Stimulated activated CD8-positive, alpha-beta memory T cell treated with anti-CD3 and anti-CD28 coated beads, Interleukin-4, amount 100 ng/mL, for 1 hour (primary cell): ENCODE measurements at regions not wholly inside any gene's neighbourhood (a gene's known extent, or its start where the extent isn't known, plus 50 kb on each side); places are given as distances from the start of the nearest gene placed in this dataset.

Experiments
- DNase-seq, 2 donors: peaks; one replicate each; pipeline ENCODE4 v3.0.0-alpha.2; 2020; ENCODE audit warnings: low read depth in 2 of 2, low spot score in 1 of 2

DNA sequence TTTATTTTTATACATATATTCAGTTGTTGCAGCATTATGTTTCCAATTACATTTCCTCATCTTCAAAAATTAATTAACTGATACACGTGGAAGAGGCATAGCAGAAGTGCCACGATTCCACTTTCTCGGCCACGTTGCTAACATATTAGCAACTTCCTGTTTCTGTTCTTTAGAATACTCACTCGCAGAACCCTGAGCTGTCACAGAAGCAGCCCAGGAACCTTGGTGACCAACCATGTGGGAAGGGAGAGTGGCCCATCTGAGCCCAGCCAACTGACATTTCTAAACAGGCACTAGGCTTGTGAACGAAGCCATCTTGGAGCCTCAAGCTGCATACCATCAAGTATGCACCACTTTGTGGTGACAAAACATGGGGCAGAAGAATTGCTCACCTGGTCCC lies 350.1 kb downstream of the CBLN2 start:
- DNase-seq, result no peak

DNA sequence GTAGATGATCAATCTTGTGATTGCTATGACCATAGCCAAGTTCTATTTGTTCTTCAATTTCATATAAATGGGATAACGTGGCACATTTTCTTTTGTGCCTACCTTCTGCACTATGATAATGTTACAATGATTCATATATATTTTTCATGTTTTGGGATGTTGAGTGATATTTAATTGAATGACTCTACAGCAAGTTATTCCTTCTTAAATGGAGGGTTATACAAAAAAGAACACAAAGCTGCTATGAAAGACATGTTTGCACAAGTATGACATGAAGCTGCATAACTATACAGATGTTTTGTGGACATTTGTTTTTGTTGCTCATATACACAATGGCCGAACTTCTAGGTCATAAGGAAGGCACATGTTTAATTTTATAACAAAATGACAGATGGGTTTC lies 356.2 kb downstream of the CBLN2 start:
- DNase-seq, result no peak

DNA sequence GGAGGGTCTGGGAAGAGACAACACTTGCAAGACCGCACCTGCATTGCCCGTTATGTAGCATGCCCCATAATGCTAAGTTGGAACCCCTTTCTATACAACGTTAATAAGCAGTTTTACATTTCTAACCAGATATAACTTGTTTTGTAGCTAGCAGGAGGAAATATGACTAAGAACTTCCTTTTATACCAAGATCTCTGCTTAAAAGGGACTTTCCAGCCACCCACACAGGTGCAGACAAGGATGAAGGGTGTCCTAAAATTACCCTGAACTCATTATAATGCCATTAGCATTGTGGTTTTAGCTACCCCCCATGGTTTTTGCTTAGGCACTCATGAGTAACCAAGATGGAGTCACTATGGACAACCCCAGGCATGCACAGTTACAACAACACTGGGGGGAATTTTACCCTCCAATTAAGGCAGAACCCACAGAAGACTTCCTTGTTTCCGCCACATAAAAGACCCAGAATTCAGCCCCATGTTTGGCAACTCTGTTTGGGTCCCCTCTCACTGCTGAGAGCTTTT lies 362.8 kb downstream of the CBLN2 start:
- no peak for DNase-seq

GRCh38 chr18:72180689-72181088 lies 363.5 kb downstream of the CBLN2 start:
- no peak for DNase-seq

- DNase-seq, result no peak
These were observed 369.0 kb downstream of the CBLN2 start for GRCh38 chr18:72174972-72175649.

DNA sequence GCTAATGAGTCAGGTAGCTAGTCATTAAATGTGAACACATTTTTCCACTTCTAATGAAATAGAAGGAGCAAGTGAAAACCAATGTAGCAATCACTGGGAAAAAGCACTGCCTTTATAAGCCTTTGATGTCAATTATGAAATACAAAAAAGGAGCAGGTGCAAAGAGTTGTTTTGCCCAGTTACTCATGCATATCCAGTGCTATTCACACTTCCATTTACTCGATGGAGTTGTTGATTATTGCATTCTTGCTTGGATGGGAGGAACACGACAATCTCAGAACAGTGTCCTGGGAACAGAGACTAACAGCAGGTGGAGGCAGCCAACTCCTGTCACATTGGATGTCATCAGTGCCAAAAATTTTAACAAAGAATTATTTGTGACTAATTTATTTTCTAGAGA lies 372.5 kb downstream of the CBLN2 start:
- DNase-seq, result no peak

GRCh38 chr18:72161691-72162090 lies 382.5 kb downstream of the CBLN2 start:
- no peak for DNase-seq

GRCh38 chr18:72160510-72161445 lies 383.4 kb downstream of the CBLN2 start:
- no peak for DNase-seq

DNA sequence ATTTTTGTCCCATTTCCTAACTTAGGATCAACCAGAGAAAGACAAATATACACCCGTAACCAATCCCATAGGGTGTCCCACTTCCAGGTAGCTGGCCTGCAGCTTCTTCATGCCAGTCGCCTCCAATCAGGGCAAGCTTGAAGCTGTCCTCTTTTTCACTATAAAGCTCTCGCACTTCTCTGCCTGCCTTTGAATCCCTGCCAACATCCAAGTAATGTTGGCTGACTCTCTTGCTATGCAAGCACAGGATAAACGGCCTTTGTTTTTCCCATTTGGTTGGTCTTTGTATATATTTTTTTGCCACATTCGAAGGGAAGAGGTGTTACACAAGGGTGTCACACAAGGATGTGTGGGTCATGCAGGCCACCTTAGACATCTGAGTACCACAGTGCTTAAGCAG lies 388.8 kb downstream of the CBLN2 start:
- no peak for DNase-seq

- DNase-seq, result no peak
These were observed 389.2 kb downstream of the CBLN2 start for GRCh38 chr18:72154926-72155325.

DNA sequence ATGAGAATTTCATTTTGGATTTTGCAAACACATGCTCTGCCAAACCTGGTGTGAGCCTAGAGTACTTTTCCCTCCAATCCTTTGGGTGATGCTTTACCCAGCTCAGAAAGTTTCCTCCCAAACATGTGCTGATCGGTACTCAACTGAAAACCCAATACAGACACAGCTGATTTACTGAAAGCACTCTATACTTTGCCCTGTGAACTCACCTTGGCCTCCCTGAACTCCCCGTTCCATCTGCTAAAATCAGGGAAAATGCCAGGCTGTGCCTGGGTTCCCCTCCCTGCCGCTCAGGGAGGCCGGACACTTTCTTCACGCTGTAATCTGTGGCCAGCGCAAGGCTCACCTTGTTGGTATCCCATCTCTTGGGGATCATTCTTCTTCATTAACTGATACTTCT lies 391.2 kb downstream of the CBLN2 start:
- no peak for DNase-seq

DNA sequence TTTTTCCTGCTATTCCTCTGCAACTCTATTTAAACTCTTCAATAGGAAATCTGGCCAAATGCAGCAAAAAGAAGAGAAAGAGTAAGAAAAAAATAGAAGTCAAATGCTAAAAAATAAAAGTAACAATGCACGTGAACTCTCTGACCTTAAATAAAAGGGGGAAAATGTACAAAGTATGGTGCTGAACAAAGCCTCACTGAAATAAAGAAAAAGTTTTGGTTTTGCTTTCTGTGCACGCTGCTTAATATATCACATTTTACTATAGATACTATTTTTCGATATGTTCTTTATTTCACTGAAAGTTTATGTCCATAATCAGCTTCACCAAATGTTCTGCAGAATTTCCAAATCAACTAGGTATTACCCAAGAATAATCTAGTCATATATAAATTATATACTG lies 396.3 kb downstream of the CBLN2 start:
- DNase-seq, result no peak

- no peak for DNase-seq
These were observed 404.1 kb downstream of the CBLN2 start for GRCh38 chr18:72140007-72140406.

DNA sequence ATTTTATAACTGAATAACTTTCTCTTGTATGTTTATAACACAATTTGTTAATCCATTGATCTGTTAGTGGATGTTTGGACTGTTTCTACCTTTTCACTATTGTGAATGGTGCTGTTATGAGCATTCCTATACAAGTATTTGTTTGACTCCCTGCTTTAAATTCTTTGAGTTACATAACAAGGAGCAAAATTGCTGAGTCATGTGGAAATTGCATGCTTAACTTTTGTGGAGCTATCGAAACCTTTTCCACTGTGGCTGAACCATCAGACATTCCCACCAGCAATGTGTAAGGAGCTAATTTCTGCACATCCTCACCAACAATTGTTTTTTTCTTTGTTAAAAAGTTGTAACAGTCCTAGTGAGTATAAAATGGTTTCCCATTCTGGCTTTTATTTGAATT lies 415.5 kb downstream of the CBLN2 start:
- no peak for DNase-seq

- no peak for DNase-seq
These were observed 422.0 kb downstream of the CBLN2 start for GRCh38 chr18:72122103-72122502.

- no peak for DNase-seq
These were observed 425.1 kb downstream of the CBLN2 start for GRCh38 chr18:72119082-72119481.

DNA sequence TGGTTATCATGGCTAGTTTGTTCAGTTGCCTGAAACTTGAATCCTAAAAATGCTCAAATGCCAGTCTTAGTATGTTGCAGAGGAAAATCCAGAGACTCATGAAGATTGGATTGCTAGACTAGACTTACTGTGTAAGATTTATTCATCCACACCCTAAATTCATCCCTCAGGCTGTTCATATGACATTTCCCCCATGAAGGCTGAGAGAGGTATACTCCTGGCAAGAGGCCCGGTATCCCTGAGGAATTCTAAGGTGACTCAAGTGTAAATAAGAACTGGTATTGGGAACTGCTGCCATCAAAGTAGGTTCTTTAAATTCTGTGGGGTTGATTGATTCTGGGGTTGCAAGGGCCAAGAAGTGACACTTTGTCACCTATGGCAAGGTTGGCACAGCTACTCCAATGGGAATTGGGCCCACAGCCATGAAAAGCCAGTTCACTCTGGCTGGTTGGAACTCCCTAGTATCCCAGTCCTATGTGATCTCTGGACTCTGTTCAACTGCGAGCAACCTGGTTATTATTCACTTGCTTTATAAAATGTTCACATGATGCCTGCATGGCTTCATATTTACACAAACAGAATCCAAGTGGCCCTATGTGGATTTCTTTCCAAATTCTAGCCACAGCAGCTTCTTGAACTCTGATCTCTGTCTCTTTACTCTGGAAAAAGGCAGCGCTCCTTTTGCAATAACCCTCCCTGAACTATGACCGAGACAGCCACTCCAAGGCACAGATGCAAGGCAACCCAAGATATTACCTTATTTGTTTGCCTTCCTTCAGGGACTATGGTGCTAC lies 429.1 kb downstream of the CBLN2 start:
- DNase-seq, result no peak

DNA sequence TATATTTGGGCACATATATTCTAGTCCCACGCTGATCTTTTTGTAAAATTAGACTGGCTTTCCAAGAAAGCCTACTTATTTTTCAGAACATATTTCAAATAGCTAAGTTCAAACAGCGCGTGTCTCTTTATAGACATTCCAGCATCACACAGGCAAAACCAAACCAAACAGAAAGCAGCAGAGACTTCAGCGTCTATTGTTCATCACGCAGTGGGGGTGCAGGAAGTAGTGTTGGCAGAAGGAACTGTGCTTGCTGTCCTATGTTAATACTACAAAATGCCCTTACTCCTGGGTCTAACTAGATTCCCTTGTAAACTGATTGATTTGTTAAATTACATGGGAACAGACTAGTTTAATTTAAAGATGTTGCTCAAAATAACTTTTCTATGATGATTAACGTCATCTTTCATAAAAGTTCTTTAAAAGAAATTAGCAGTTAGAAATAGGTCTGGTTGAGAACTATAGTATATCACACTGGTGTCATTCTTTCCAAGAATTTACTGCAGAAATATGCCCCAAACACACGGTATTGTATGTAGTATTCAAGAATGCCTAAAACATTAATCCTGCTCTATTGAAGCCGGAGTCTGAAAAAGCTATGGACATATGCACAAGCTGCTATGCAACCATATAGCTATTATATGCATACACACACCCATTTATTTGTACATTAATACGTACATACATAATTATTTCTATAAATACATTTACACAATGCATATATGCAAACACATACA lies 436.3 kb downstream of the CBLN2 start:
- no peak for DNase-seq

- DNase-seq, result no peak
These were observed 439.3 kb downstream of the CBLN2 start for GRCh38 chr18:72104851-72105250.

GRCh38 chr18:72102412-72102811 lies 441.7 kb downstream of the CBLN2 start:
- DNase-seq, result no peak

DNA sequence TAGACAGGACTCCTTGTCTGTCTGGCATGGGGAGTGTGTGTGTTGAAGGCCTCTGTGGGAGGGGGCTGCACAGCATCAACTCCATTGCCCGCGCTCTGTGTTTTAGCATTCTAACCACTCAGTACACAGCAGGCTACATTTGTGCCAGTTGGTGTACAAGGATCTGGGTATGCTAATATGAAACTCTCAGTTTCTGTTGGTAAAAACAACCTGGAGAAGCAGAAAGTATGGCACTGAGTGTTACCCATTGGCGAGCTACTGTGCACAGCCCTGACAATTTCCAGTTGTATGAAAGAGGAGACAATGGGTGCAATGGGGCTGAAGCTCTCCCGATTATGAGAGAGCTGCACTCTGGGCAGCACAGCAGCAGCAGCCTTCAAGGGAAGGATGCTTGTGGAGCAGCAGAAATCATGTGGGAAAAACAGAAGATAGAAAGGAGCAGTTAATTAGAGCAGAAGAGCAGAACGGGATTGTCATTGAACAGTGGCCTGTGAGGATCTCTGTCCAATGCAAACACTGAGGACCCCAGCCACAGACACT lies 443.6 kb downstream of the CBLN2 start:
- DNase-seq, result no peak
